ENCODE measurements at regions not wholly inside any gene's neighbourhood (a gene's known extent, or its start where the extent isn't known, plus 50 kb on each side); places are given as distances from the start of the nearest gene placed in this dataset.

GRCh38 chr10:128817636-128818035, 649.4 kb upstream of the MGMT start:
- TF ChIP-seq POLR2A (IDR thresholded peaks at IDR 0.05; ENCODE audit: low read length) = no peak
- TF ChIP-seq GATA1 (IDR thresholded peaks at IDR 0.05; ENCODE audit: low read depth, low read length) = no peak

Measured in erythroblast (primary cell).